DOHH2 (cell line): ENCODE measurements at regions not wholly inside any gene's neighbourhood (a gene's known extent, or its start where the extent isn't known, plus 50 kb on each side); places are given as distances from the start of the nearest gene placed in this dataset.
"Not testable (repeated sequence)": the region's sequence is repeated elsewhere in the genome, so short reads cannot be mapped to it uniquely, and the experiment has no call there.

Source experiments
- H3F3A ChIP-seq: fragments of 200-600 bp; sonication (generic), shearing (Covaris generic); 2 replicates; pipeline ENCODE4 v1.6.0; 2016; ENCODE audit warnings: antibody characterized with exemption, mild to moderate bottlenecking; ENCODE audit not compliant: control insufficient read depth, insufficient read depth
- H3K27ac ChIP-seq: fragments of 200-600 bp; sonication (generic); 2 replicates; pipeline ENCODE4 v1.5.1; 2014; ENCODE audit warnings: low read depth, mild to moderate bottlenecking, low read length, moderate library complexity
- H3K27me3 ChIP-seq: fragments of 200-600 bp; sonication (generic); 2 replicates; pipeline ENCODE4 v1.6.1; 2014; ENCODE audit warnings: mild to moderate bottlenecking, low read length, mixed read lengths; ENCODE audit not compliant: control insufficient read depth
- H3K36me3 ChIP-seq: fragments of 200-600 bp; sonication (generic); 2 replicates; pipeline ENCODE4 v1.6.1; 2014; ENCODE audit warnings: mild to moderate bottlenecking, low read length, moderate library complexity, mixed read lengths; ENCODE audit not compliant: control insufficient read depth
- H3K4me1 ChIP-seq: fragments of 200-600 bp; sonication (generic); 2 replicates; pipeline ENCODE4 v1.6.1; 2014; ENCODE audit warnings: mild to moderate bottlenecking, low read length, mixed read lengths; ENCODE audit not compliant: control insufficient read depth
- H3K4me2 ChIP-seq: fragments of 200-600 bp; sonication (generic); 2 replicates; pipeline ENCODE4 v1.6.0; 2014; ENCODE audit warnings: mild to moderate bottlenecking, low read length, moderate library complexity
- H3K4me3 ChIP-seq: fragments of 200-600 bp; sonication (generic); 2 replicates; pipeline ENCODE4 v1.5.1; 2014; ENCODE audit warnings: mild to moderate bottlenecking, low read length, mixed read lengths
- H3K79me2 ChIP-seq: fragments of 200-600 bp; sonication (generic); 2 replicates; pipeline ENCODE4 v1.6.1; 2014; ENCODE audit warnings: mild to moderate bottlenecking, low read length, mixed read lengths; ENCODE audit not compliant: control insufficient read depth
- H3K9me2 ChIP-seq: fragments of 200-600 bp; sonication (generic); replicated peaks from 2 replicates; pipeline ENCODE4 v1.6.1; 2014; ENCODE audit warnings: mild to moderate bottlenecking, low read length, mixed read lengths; ENCODE audit not compliant: control insufficient read depth
- H3K9me3 ChIP-seq: fragments of 200-600 bp; sonication (generic); 2 replicates; pipeline ENCODE4 v1.6.1; 2014; ENCODE audit warnings: antibody characterized with exemption, low read length, mixed read lengths; ENCODE audit not compliant: control insufficient read depth, insufficient read depth
- H4K20me1 ChIP-seq: fragments of 200-600 bp; sonication (generic); 2 replicates; pipeline ENCODE4 v1.6.0; 2014; ENCODE audit warnings: low read depth, mild to moderate bottlenecking, antibody characterized with exemption, low read length, moderate library complexity; ENCODE audit not compliant: control insufficient read depth, insufficient read depth
- CTCF ChIP-seq: fragments of 200-600 bp; sonication (generic); IDR thresholded peaks from one replicate; pipeline ENCODE4 v1.5.1; 2014; ENCODE audit warnings: antibody characterized with exemption, mild to moderate bottlenecking, low read depth, low read length; ENCODE audit not compliant: poor library complexity, severe bottlenecking
- EZH2phosphoT487 ChIP-seq: fragments of 200-600 bp; sonication (generic); IDR thresholded peaks from 2 replicates; pipeline ENCODE4 v1.6.1; 2017; ENCODE audit warnings: borderline replicate concordance, mild to moderate bottlenecking, antibody characterized with exemption, low read length, moderate library complexity, mixed read lengths

GRCh38 chr2:192416060-192416459 is 221.3 kb upstream of the TMEFF2 start:
- TF ChIP-seq CTCF (no peak), EZH2phosphoT487 (no peak)
- Histone ChIP-seq H3K79me2 (no peaks in the 10 kb centered on the region), H3K9me3 (no peaks in the 10 kb centered on the region; the same call in 1 of the 2 replicates), H3K36me3 (no peaks in the 10 kb centered on the region), H3K4me1 (no peaks in the 10 kb centered on the region), H3K27ac (no peak overlapping the region), H4K20me1 (no peaks in the 10 kb centered on the region), H3K4me3 (no peak overlapping the region), H3K27me3 (no peaks in the 10 kb centered on the region), H3K9me2 (no peaks in the 10 kb centered on the region), H3F3A (no peaks in the 10 kb centered on the region), H3K4me2 (no peak overlapping the region)

GRCh38 chr2:192414794-192415193 is 220.1 kb upstream of the TMEFF2 start:
- Histone ChIP-seq H3F3A (no peaks in the 10 kb centered on the region), H4K20me1 (no peaks in the 10 kb centered on the region), H3K36me3 (no peaks in the 10 kb centered on the region), H3K4me2 (no peak overlapping the region), H3K9me3 (no peaks in the 10 kb centered on the region; the same call in 1 of the 2 replicates), H3K4me1 (no peaks in the 10 kb centered on the region), H3K9me2 (no peaks in the 10 kb centered on the region), H3K27ac (no peak overlapping the region), H3K4me3 (no peak overlapping the region), H3K27me3 (no peaks in the 10 kb centered on the region), H3K79me2 (no peaks in the 10 kb centered on the region)
- TF ChIP-seq CTCF (no peak), EZH2phosphoT487 (no peak)

GRCh38 chr2:192413812-192414681 is 219.3 kb upstream of the TMEFF2 start:
- no peak for TF ChIP-seq CTCF
- no peak for TF ChIP-seq EZH2phosphoT487
- H3K27ac ChIP-seq, result no peak overlapping the region
- H3K4me1 ChIP-seq, result no peaks in the 10 kb centered on the region
- H3K79me2 ChIP-seq, result no peaks in the 10 kb centered on the region
- no peaks in the 10 kb centered on the region; the same call in 1 of the 2 replicates for H3K9me3 ChIP-seq
- no peaks in the 10 kb centered on the region for H3K9me2 ChIP-seq
- H3F3A ChIP-seq, result no peaks in the 10 kb centered on the region
- H3K27me3 ChIP-seq, result no peaks in the 10 kb centered on the region
- no peaks in the 10 kb centered on the region for H4K20me1 ChIP-seq
- H3K4me2 ChIP-seq, result no peak overlapping the region
- H3K4me3 ChIP-seq, result no peak overlapping the region
- H3K36me3 ChIP-seq, result no peaks in the 10 kb centered on the region

- not testable (repeated sequence) for H3K27ac ChIP-seq, H3K9me2 ChIP-seq, H3K36me3 ChIP-seq, H3F3A ChIP-seq, H3K27me3 ChIP-seq, H4K20me1 ChIP-seq, H3K4me2 ChIP-seq, H3K4me1 ChIP-seq, H3K9me3 ChIP-seq, H3K4me3 ChIP-seq, H3K79me2 ChIP-seq
Measured at GRCh38 chr2:192412866-192413265, 218.1 kb upstream of the TMEFF2 start.
